Epithelial cell of esophagus (primary cell): ENCODE measurements at regions not wholly inside any gene's neighbourhood (a gene's known extent, or its start where the extent isn't known, plus 50 kb on each side); places are given as distances from the start of the nearest gene placed in this dataset.

Experiments used
- DNase-seq: peaks from one replicate; pipeline ENCODE4 v3.0.0; 2010; ENCODE audit warnings: low read depth
- H3K4me3 ChIP-seq: 2 replicates; pipeline ENCODE4 v1.5.1; 2011; ENCODE audit warnings: mild to moderate bottlenecking, low read length, control low read depth
- TF ChIP-seq, protein P1 (sequence below): IDR thresholded peaks from 2 replicates; pipeline ENCODE4 v1.5.1; 2011; ENCODE audit warnings: low read depth, mild to moderate bottlenecking, low read length, control low read depth, inconsistent platforms; ENCODE audit not compliant: insufficient read depth; ENCODE audit errors: missing control alignments

DNA sequence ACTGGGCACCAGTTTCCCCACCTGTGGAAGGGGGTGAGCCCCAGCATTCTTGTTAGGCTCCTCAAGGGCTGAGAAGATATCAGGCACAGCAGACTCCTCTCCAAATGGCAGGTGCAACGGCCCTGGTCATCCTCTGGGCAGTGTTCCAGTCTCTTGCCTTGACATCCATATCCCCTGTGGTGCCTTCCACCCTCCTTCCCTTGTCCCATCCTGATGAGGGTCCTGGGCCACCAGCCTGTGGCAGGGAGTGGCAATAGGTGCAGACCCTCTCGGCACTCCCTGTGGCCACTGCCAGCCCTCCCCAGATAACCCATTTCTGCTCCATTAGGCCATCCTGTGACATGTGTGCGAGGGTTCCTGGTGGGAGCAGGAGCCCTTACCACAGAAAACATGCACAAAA is 78.8 kb upstream of the NECTIN1 start:
- TF ChIP-seq, protein P1, sequence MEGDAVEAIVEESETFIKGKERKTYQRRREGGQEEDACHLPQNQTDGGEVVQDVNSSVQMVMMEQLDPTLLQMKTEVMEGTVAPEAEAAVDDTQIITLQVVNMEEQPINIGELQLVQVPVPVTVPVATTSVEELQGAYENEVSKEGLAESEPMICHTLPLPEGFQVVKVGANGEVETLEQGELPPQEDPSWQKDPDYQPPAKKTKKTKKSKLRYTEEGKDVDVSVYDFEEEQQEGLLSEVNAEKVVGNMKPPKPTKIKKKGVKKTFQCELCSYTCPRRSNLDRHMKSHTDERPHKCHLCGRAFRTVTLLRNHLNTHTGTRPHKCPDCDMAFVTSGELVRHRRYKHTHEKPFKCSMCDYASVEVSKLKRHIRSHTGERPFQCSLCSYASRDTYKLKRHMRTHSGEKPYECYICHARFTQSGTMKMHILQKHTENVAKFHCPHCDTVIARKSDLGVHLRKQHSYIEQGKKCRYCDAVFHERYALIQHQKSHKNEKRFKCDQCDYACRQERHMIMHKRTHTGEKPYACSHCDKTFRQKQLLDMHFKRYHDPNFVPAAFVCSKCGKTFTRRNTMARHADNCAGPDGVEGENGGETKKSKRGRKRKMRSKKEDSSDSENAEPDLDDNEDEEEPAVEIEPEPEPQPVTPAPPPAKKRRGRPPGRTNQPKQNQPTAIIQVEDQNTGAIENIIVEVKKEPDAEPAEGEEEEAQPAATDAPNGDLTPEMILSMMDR: no peak
- H3K4me3 ChIP-seq: no peak overlapping the region
- DNase-seq: no peak

DNA sequence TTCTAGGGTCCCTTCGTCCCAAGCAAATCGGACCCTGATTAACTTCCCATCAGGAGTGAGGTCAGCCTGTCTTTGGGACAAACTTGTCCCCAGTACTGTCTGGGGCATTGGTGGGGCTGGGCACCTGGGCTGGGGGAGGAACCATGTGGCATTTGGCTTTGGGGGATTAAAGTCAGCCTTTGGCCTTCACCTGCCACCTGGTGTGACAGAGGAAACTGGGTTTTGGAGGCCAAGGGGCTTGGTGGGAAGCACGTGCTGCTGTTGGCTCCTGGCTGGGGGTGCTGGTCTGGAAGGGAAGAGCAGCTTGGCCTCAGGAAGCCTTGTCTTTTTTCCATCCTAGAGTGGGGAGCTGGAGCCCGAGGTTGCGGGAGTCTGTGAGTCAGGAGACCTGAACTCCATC is 78.4 kb upstream of the NECTIN1 start:
- H3K4me3 ChIP-seq: no peak overlapping the region
- TF ChIP-seq, protein P1: no peak
- no peak for DNase-seq

DNA sequence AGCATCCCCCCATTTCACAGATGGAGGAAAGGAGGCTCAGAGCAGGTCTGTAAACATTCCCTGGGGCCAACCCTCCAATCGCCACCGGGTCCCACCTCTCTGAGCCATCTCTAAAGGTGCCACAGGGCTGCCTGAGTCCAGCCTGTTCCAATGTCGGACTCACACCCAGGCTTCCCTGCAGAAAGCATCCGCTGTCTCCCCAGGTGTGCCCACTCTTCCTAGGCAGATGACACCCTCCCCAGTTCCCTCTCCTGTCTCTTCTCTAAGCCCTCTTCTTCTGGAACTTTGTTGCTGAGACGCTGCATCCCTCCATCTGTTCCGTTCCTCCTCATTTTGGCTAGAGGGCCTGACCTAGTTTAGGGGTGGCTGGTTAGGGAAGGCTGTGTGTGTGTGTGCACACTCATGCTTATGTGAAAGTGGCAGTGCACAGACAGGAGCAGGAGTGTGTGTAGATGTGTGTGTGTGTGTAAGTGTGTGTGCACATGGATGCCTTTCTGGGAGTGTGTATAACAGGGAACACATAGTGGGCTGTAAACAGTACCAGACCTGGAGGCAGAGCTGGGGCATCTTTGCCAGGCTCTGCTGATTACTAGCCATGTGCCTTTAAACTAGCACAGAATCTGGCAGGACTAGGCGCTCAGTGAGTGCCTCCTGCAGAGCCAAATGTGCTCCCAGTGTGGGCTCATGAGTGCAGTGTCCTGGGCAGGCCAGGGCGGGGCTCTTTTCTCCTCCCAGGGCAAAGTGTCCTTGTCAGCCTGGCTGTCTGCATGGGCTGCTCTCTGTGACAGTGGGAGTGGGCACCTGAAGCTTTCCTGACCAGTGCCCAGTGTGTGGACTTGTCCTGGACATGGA is 77.3 kb upstream of the NECTIN1 start:
- DNase-seq: no peak
- TF ChIP-seq, protein P1: no peak
- H3K4me3 ChIP-seq: no peak overlapping the region

DNA sequence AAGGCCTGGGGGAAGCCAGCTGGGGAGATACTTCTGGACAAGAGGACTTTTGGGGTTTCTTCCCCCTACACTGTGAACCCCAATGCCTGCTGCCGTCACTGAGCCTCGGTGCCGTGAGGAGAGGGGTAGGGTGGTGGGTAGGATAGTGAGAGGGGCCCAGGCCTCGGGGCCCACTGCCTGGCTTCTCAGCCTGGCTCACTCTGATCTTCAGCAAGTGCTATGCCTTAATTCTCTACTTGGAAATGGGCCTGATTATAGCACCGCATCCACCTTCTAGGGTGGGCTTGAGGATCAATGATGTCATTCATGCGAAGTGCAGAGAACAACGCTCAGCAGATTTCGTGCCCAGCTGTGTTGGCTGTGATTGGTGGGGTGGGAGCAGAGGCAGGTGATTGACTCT is 76.7 kb upstream of the NECTIN1 start:
- DNase-seq: no peak
- TF ChIP-seq, protein P1: no peak
- no peak overlapping the region for H3K4me3 ChIP-seq

DNA sequence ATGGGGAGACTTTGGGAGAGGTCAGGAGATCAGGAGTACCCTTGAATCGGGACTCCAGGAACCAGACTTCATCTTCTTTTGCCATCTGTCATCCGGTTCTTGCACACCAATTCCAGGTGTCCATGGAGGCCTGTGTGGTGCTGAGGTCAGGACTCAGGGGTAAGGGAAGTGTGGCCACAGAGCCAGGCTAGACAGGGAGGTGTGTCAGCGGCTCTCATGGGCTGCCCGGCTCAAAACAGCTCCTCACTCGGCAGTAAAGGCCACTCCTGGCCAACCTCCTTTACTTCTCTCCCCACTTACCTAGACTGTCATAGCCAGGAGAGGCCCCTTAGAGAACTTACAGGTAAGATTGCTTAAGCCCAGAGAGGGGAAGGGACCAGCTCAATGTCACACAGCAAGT is 75.7 kb upstream of the NECTIN1 start:
- TF ChIP-seq, protein P1: no peak
- no peak for DNase-seq
- no peak overlapping the region for H3K4me3 ChIP-seq

DNA sequence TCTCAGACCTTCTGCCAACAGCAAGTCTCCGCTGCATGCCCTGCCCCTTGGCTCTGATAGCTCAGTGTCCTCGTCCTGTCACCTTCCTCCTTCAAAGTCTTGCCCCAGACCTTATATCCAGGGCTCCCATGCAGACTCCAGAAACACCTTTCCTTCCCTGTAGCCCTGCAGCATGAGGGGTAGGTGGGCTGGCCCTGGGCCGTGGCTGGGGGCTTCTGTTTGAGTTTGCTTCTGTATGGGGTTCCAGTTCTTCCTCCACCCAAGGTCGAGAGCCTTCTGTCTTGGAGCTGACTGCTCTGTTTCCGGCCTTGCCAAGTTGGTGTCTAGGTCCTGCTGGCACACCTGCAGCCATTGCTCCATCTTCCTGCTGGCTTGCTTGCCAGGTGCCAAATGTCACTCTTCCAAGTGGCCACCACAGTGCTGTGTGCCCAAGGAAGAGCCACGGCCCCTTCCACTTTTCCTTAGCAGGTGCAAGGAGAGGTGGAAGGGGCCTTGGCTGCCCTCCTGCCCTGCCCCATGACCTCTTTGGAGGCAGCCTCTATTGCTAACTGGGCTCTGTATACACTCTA is 74.8 kb upstream of the NECTIN1 start:
- no peak overlapping the region for H3K4me3 ChIP-seq
- TF ChIP-seq, protein P1: no peak
- DNase-seq: no peak

DNA sequence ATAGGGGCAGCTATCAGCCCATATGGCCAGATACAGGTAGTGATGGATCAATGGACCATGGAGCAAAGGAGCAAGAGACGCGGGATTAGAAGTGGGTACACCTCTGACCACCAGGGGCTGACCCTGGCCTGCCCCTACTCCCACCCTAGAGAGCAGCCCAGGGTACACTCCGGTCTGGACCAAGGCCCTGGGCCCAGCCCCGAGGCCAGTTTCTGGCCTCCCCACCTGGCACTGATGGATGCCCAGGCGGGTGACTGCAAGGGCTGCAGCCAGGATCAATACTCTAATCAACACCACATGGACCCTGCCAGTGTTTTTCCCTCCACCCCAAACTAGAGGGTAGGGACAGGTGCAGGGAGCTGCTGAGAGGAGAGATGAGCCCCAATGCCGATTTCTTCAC is 74.1 kb upstream of the NECTIN1 start:
- TF ChIP-seq, protein P1: no peak

More for the DNA sequence above, 74.1 kb upstream of the NECTIN1 start:
- no peak for DNase-seq
- H3K4me3 ChIP-seq: no peak overlapping the region
